K562 (cell line): ENCODE measurements at regions not wholly inside any gene's neighbourhood (a gene's known extent, or its start where the extent isn't known, plus 50 kb on each side); places are given as distances from the start of the nearest gene placed in this dataset.

Source experiments
- CEBPB ChIP-seq: fragments of 450-650 bp; IDR thresholded peaks from 2 replicates; pipeline ENCODE4 v1.6.1; 2016; ENCODE audit warnings: missing genetic modification characterization, missing compliant biosample characterization
- CREM ChIP-seq: IDR thresholded peaks from 2 replicates; pipeline ENCODE4 v1.6.1; 2014; ENCODE audit warnings: antibody characterized with exemption, low read depth
- JUNB ChIP-seq: fragments of 450-650 bp; formaldehyde crosslinking; conservative IDR thresholded peaks from 2 replicates; pipeline ENCODE4 v1.4.0; 2020; ENCODE audit warnings: mild to moderate bottlenecking
- POLR2A ChIP-seq: fragments of 450-650 bp; conservative IDR thresholded peaks from 2 replicates; pipeline ENCODE4 v1.6.1; 2016
- RFX5 ChIP-seq: IDR thresholded peaks from 2 replicates; pipeline ENCODE4 v1.6.1; 2011; ENCODE audit warnings: low read depth, mild to moderate bottlenecking, improper control_type of control experiment, low read length
- RNF2 ChIP-seq: sonication (generic); IDR thresholded peaks from 2 replicates; pipeline ENCODE4 v1.6.1; 2016
- TAF1 ChIP-seq: IDR thresholded peaks from 2 replicates; pipeline ENCODE4 v1.6.1; 2011; ENCODE audit warnings: mild to moderate bottlenecking, low read length, moderate library complexity; ENCODE audit not compliant: insufficient read depth, control insufficient read depth, severe bottlenecking; ENCODE audit errors: extremely low read depth
- TAF15 ChIP-seq: fragments of 200-400 bp; formaldehyde crosslinking; IDR thresholded peaks from 2 replicates; pipeline ENCODE4 v1.6.1; 2017; ENCODE audit warnings: mild to moderate bottlenecking, low read depth, low read length, moderate library complexity
- TF ChIP-seq, protein P1 (sequence below), 3 experiments: IDR thresholded peaks in 2 of 3; conservative IDR thresholded peaks in 1 of 3; 2 replicates each; pipeline ENCODE4 v1.5.1; 2011 to 2012; ENCODE audit warnings: low read length in 3 of 3, mild to moderate bottlenecking in 3 of 3, control low read depth in 2 of 3, improper control_type of control experiment in 1 of 3, inconsistent platforms in 1 of 3, low read depth in 1 of 3, mixed read lengths in 1 of 3, moderate library complexity in 1 of 3; ENCODE audit not compliant: insufficient read depth in 2 of 3
- TF ChIP-seq, protein P2 (sequence below): sonication (generic); formaldehyde crosslinking; IDR thresholded peaks from 2 replicates; pipeline ENCODE4 v1.8.0; 2022; ENCODE audit warnings: mild to moderate bottlenecking, missing genetic modification reagents

DNA sequence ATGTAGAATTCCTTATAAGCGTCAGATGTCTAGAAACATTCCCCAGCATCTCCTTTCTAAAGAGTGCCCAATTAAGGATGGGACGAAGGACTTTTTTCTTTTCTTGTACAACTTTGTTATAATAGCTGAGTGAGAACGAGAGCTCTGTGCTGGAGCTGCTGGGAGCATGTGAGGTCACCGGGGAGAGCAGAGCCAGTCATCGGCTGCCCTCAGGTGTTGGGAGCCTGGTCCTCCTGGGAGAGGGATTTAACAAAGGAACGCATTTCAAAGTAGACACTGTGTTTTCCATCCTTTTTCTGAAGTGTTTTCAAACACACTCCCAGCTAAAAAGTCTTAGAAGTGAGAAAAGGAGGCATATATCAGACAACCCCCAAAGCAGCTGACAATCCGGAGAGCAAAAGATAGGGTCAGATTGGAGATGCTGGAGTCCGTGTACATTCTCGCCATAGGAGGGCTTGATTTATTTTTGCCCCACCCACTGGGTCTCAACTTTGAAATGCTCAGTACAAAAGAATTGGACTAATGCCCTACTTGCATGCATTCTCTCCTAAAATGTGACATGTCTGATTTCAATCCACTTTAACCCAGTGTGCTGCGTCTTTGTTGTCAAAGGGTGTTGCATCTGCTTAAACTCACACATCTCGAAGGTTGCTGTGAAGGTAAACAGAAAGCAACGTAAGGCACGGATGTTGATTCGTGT is 50.8 kb upstream of the PIWIL1 start:
- TF ChIP-seq, protein P1, sequence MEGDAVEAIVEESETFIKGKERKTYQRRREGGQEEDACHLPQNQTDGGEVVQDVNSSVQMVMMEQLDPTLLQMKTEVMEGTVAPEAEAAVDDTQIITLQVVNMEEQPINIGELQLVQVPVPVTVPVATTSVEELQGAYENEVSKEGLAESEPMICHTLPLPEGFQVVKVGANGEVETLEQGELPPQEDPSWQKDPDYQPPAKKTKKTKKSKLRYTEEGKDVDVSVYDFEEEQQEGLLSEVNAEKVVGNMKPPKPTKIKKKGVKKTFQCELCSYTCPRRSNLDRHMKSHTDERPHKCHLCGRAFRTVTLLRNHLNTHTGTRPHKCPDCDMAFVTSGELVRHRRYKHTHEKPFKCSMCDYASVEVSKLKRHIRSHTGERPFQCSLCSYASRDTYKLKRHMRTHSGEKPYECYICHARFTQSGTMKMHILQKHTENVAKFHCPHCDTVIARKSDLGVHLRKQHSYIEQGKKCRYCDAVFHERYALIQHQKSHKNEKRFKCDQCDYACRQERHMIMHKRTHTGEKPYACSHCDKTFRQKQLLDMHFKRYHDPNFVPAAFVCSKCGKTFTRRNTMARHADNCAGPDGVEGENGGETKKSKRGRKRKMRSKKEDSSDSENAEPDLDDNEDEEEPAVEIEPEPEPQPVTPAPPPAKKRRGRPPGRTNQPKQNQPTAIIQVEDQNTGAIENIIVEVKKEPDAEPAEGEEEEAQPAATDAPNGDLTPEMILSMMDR (IDR thresholded peaks at IDR 0.05 in 2 of 3, conservative IDR thresholded peaks at IDR 0.05 in 1 of 3; ENCODE audit: insufficient read depth in 2 of 3, low read depth in 1 of 3, low read length in 3 of 3): no peak
- TF ChIP-seq, protein P2, sequence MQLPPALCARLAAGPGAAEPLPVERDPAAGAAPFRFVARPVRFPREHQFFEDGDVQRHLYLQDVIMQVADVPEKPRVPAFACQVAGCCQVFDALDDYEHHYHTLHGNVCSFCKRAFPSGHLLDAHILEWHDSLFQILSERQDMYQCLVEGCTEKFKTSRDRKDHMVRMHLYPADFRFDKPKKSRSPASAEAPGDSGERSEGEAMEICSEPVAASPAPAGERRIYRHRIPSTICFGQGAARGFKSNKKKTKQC (CRISPR knock-in tag): no peak
- no peak for TF ChIP-seq RFX5
- TF ChIP-seq JUNB (CRISPR knock-in tag): no peak
- TF ChIP-seq TAF15: no peak
- TF ChIP-seq RNF2: no peak
- no peak for TF ChIP-seq POLR2A
- TF ChIP-seq TAF1: no peak
- no peak for TF ChIP-seq CEBPB
- TF ChIP-seq CREM: no peak
